ENCODE measurements at regions not wholly inside any gene's neighbourhood (a gene's known extent, or its start where the extent isn't known, plus 50 kb on each side); places are given as distances from the start of the nearest gene placed in this dataset.

DNA sequence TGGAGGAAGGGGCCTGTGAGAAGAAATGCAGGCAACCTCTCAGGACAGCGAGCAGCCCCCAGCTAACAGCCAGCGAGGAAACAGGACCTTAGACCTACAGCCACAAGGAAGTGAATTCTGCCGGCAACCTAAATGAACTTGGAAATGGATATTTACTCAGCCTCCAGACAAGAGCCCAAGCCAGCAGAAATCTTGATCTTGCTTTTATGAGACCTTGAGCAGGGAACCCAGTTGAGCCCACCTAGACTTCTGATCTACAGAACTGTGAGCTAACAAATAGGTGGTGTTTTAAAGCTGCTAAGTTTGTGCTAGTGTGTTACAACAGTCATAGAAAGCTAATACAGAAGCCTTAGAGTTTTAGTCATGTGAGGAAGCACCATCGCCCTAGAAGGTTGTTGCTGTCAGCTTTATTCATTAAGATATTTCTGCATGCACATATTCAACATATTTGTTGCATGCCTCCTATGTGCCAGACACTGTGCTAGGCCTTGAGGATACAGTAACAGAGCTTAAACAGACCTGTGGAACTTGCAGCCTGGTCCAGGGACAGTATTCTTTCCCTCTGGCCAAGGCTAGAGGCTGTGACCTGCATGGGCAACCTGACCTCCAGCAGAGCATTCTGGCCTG is 50.3 kb downstream of the NALF2 start:
- ATAC-seq, result no peak
- DNase-seq (ENCODE audit: low spot score), result no peak
- intact Hi-C loops (cut with DNase I), result no loop called here

GRCh38 chrX:69555481-69556041 is 51.4 kb downstream of the NALF2 start:
- peak; percentile 60 for ATAC-seq
- intact Hi-C loops (cut with DNase I), result no loop called here
- no peak for DNase-seq (ENCODE audit: low spot score)

DNA sequence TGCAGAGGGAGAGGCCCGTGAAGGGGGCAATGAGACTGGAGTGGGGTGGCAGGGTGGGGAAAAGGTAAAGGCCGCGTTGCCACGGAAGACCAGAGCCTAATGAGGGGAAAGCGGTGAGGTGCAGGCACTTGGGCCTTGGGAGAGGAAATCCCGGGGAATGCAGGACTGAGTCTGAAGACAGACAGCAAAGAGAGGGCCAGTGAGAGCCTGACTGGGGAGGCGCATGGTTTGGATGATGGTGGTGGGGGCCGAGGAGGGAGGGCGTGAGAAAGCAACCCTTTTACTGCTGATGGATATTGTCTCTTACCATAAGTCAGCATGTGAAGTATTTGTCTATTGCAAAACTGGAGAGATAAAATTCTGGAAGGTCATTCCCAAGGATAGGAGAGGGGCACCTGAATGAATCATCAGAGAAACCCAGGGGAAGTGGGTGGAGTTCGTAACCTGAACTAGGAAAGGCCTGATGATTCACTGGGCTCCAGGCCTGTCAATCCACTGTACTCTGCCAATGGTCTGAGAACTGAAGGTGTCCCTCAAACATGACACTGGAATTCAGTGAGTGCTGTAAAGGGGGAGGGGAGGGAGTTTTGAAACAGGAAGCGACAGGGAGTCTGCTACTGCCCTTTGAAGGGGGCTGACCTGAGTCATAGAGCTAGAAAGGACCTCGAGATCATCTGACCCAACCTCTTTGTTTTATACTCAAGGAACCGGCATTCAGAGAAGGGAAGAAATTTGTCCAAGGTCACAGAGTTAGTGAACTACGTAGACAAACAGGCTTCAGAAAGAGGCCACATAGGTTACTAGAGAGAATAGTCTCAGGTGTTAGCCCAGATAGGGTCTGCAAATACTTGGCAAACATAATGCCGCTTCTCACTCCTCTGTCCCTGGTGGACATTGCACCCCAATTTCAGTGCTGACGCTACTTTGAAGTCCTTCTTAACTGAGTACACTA is 52.2 kb downstream of the NALF2 start:
- peak; percentile 52 for ATAC-seq
- DNase-seq (ENCODE audit: low spot score), result no peak
- intact Hi-C loops (cut with DNase I), result no loop called here

GRCh38 chrX:69562904-69563578 is 52.9 kb upstream of the EDA start:
- DNase-seq (ENCODE audit: low spot score), result no peak
- ATAC-seq, result no peak
- intact Hi-C loops (cut with DNase I), result no loop called here

- DNase-seq (ENCODE audit: low spot score) (no peak), ATAC-seq (no peak)
- intact Hi-C loops (cut with DNase I), result no loop called here
Measured at GRCh38 chrX:69564665-69565064, 51.2 kb upstream of the EDA start.

DNA sequence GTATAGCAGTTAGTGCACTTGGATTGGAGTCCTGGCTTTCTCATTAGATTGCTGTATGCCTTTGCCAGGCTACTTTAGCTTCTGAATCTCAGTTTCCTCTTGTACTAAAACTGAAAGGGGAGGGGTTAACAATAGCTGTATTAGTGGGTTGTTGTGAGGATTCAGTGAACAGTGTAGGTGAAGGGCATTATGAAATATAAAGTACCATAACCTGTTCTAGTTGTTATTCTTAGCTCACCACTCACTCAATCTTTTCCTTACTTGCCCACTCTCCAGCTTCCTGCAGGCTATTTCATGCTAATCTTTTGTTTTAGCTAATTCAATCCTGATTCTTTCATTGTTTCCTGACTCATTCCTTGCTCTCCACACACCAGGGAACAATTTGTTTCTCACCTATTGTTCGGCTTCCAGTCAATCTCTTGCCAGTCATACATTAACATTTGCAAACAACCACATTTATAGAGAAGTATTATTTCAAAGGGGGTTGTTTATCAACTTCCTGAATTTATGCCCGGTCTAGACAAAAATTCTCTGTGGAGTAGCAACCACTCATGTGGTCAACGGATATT is 50.6 kb upstream of the EDA start:
- DNase-seq (ENCODE audit: low spot score) (no peak), ATAC-seq (no peak)
- intact Hi-C loops (cut with DNase I), result no loop called here
